ENCODE measurements at regions not wholly inside any gene's neighbourhood (a gene's known extent, or its start where the extent isn't known, plus 50 kb on each side); places are given as distances from the start of the nearest gene placed in this dataset.
A peak's percentile ranks its signal among the peaks of the same experiment; 100 is the strongest.
"Not testable (repeated sequence)": the region's sequence is repeated elsewhere in the genome, so short reads cannot be mapped to it uniquely, and the experiment has no call there.

- H3K36me3 ChIP-seq (ENCODE audit: control insufficient read depth in 4 of 4, insufficient read depth in 4 of 4, low read length in 3 of 4); H3K9me3 ChIP-seq (ENCODE audit: control extremely low read depth in 1 of 5, control insufficient read depth in 4 of 5, insufficient read depth in 2 of 5, low read depth in 1 of 5, low read length in 4 of 5); DNase-seq; H3K27ac ChIP-seq (ENCODE audit: insufficient read depth in 1 of 2, low read depth in 1 of 2, low read length in 2 of 2, poor library complexity in 1 of 2, severe bottlenecking in 2 of 2); H3K4me3 ChIP-seq (ENCODE audit: control insufficient read depth in 1 of 7, extremely low read depth in 1 of 7, insufficient read depth in 4 of 7, low read depth in 2 of 7, low read length in 6 of 7); CTCF ChIA-PET; POLR2A ChIA-PET; H3K4me1 ChIP-seq (ENCODE audit: control extremely low read depth in 1 of 4, control insufficient read depth in 4 of 4, insufficient read depth in 4 of 4, low read length in 3 of 4); H3K27me3 ChIP-seq (replicated peaks in 2 of 5; ENCODE audit: control insufficient read depth in 4 of 5, insufficient read depth in 5 of 5, low read length in 4 of 5): not testable (repeated sequence)
- WGBS (ENCODE audit: insufficient coverage) = 100% methylated on average over 1 of the region's 6 CpGs
Observed at GRCh38 chr1:55296247-55296646, 81.1 kb upstream of the USP24 start.

- Histone ChIP-seq H3K27ac (ENCODE audit: insufficient read depth in 1 of 2, low read depth in 1 of 2, low read length in 2 of 2, poor library complexity in 1 of 2, severe bottlenecking in 2 of 2) (no peak overlapping the region), H3K4me1 (ENCODE audit: control extremely low read depth in 1 of 4, control insufficient read depth in 4 of 4, insufficient read depth in 4 of 4, low read length in 3 of 4) (peaks cover 0 to 11% (median 5%) of the 10 kb centered on the region in 4 experiments), H3K9me3 (ENCODE audit: control extremely low read depth in 1 of 5, control insufficient read depth in 4 of 5, insufficient read depth in 2 of 5, low read depth in 1 of 5, low read length in 4 of 5) (no peaks in the 10 kb centered on the region), H3K4me3 (ENCODE audit: control insufficient read depth in 1 of 7, extremely low read depth in 1 of 7, insufficient read depth in 4 of 7, low read depth in 2 of 7, low read length in 6 of 7) (no peak overlapping the region), H3K27me3 (replicated peaks in 2 of 5; ENCODE audit: control insufficient read depth in 4 of 5, insufficient read depth in 5 of 5, low read length in 4 of 5) (no peaks in the 10 kb centered on the region), H3K36me3 (ENCODE audit: control insufficient read depth in 4 of 4, insufficient read depth in 4 of 4, low read length in 3 of 4) (no peaks in the 10 kb centered on the region)
- no peak for DNase-seq
- WGBS (ENCODE audit: insufficient coverage) = 98% methylated on average over 3 of the region's 5 CpGs
- ChIA-PET CTCF (interaction anchor here (1.0 kb wide), 1 partner anchor 1419 kb away, joined by 3 read pairs; no protein-coding TSS in a partner anchor), POLR2A (no interaction called here)
Observed at GRCh38 chr1:55289614-55290013, 74.5 kb upstream of the USP24 start.

- H3K9me3 ChIP-seq (ENCODE audit: control extremely low read depth in 1 of 5, control insufficient read depth in 4 of 5, insufficient read depth in 2 of 5, low read depth in 1 of 5, low read length in 4 of 5) = no peaks in the 10 kb centered on the region
- DNase-seq = no peak
- no peaks in the 10 kb centered on the region for H3K27me3 ChIP-seq (replicated peaks in 2 of 5; ENCODE audit: control insufficient read depth in 4 of 5, insufficient read depth in 5 of 5, low read length in 4 of 5)
- 97% methylated on average over 7 of the region's 7 CpGs for WGBS (ENCODE audit: insufficient coverage)
- no peak overlapping the region for H3K27ac ChIP-seq (ENCODE audit: insufficient read depth in 1 of 2, low read depth in 1 of 2, low read length in 2 of 2, poor library complexity in 1 of 2, severe bottlenecking in 2 of 2)
- peaks cover 0 to 11% (median 5%) of the 10 kb centered on the region in 4 experiments for H3K4me1 ChIP-seq (ENCODE audit: control extremely low read depth in 1 of 4, control insufficient read depth in 4 of 4, insufficient read depth in 4 of 4, low read length in 3 of 4)
- ChIA-PET POLR2A (no interaction called here), CTCF (interaction anchor here (1.3 kb wide), 1 partner anchor 135 kb away, joined by 3 read pairs; no protein-coding TSS in a partner anchor)
- no peaks in the 10 kb centered on the region for H3K36me3 ChIP-seq (ENCODE audit: control insufficient read depth in 4 of 4, insufficient read depth in 4 of 4, low read length in 3 of 4)
- no peak overlapping the region for H3K4me3 ChIP-seq (ENCODE audit: control insufficient read depth in 1 of 7, extremely low read depth in 1 of 7, insufficient read depth in 4 of 7, low read depth in 2 of 7, low read length in 6 of 7)
Observed at GRCh38 chr1:55289042-55289441, 73.9 kb upstream of the USP24 start.

GRCh38 chr1:55288245-55288644 lies 73.1 kb upstream of the USP24 start:
- Histone ChIP-seq H3K27ac (ENCODE audit: insufficient read depth in 1 of 2, low read depth in 1 of 2, low read length in 2 of 2, poor library complexity in 1 of 2, severe bottlenecking in 2 of 2) (no peak overlapping the region), H3K9me3 (ENCODE audit: control extremely low read depth in 1 of 5, control insufficient read depth in 4 of 5, insufficient read depth in 2 of 5, low read depth in 1 of 5, low read length in 4 of 5) (no peaks in the 10 kb centered on the region), H3K36me3 (ENCODE audit: control insufficient read depth in 4 of 4, insufficient read depth in 4 of 4, low read length in 3 of 4) (no peaks in the 10 kb centered on the region), H3K4me3 (ENCODE audit: control insufficient read depth in 1 of 7, extremely low read depth in 1 of 7, insufficient read depth in 4 of 7, low read depth in 2 of 7, low read length in 6 of 7) (no peak overlapping the region), H3K27me3 (replicated peaks in 2 of 5; ENCODE audit: control insufficient read depth in 4 of 5, insufficient read depth in 5 of 5, low read length in 4 of 5) (no peaks in the 10 kb centered on the region), H3K4me1 (ENCODE audit: control extremely low read depth in 1 of 4, control insufficient read depth in 4 of 4, insufficient read depth in 4 of 4, low read length in 3 of 4) (peaks cover 0 to 11% (median 5%) of the 10 kb centered on the region in 4 experiments)
- CTCF ChIA-PET = interaction anchor here (1.3 to 2.2 kb wide), 2 partner anchors 134 to 1293 kb away, joined by 3 to 7 read pairs; no protein-coding TSS in a partner anchor
- 94% methylated on average over 10 of the region's 13 CpGs for WGBS (ENCODE audit: insufficient coverage)
- POLR2A ChIA-PET = interaction anchor here (0.5 kb wide), 1 partner anchor 1297 kb away, joined by 3 read pairs; no protein-coding TSS in a partner anchor
- DNase-seq = no peak

- Histone ChIP-seq H3K27ac (ENCODE audit: insufficient read depth in 1 of 2, low read depth in 1 of 2, low read length in 2 of 2, poor library complexity in 1 of 2, severe bottlenecking in 2 of 2) (no peak overlapping the region), H3K27me3 (replicated peaks in 2 of 5; ENCODE audit: control insufficient read depth in 4 of 5, insufficient read depth in 5 of 5, low read length in 4 of 5) (no peaks in the 10 kb centered on the region), H3K36me3 (ENCODE audit: control insufficient read depth in 4 of 4, insufficient read depth in 4 of 4, low read length in 3 of 4) (no peaks in the 10 kb centered on the region), H3K4me3 (ENCODE audit: control insufficient read depth in 1 of 7, extremely low read depth in 1 of 7, insufficient read depth in 4 of 7, low read depth in 2 of 7, low read length in 6 of 7) (no peak overlapping the region), H3K9me3 (ENCODE audit: control extremely low read depth in 1 of 5, control insufficient read depth in 4 of 5, insufficient read depth in 2 of 5, low read depth in 1 of 5, low read length in 4 of 5) (no peaks in the 10 kb centered on the region), H3K4me1 (ENCODE audit: control extremely low read depth in 1 of 4, control insufficient read depth in 4 of 4, insufficient read depth in 4 of 4, low read length in 3 of 4) (peaks cover 0 to 11% (median 5%) of the 10 kb centered on the region in 4 experiments)
- over 99% methylated on average over 9 of the region's 9 CpGs for WGBS (ENCODE audit: insufficient coverage)
- ChIA-PET CTCF (interaction anchor here (1.3 to 5.1 kb wide), 3 partner anchors 134 to 1297 kb away, joined by 3 to 53 read pairs (median 7); no protein-coding TSS in a partner anchor), POLR2A (interaction anchor here (0.5 kb wide), 1 partner anchor 1297 kb away, joined by 3 read pairs; no protein-coding TSS in a partner anchor)
- DNase-seq = no peak
Observed at GRCh38 chr1:55287723-55288122, 72.6 kb upstream of the USP24 start.

- Histone ChIP-seq H3K27me3 (replicated peaks in 2 of 5; ENCODE audit: control insufficient read depth in 4 of 5, insufficient read depth in 5 of 5, low read length in 4 of 5) (peaks cover 0 to 2% (median 0%) of the 10 kb centered on the region in 5 experiments), H3K4me1 (ENCODE audit: control extremely low read depth in 1 of 4, control insufficient read depth in 4 of 4, insufficient read depth in 4 of 4, low read length in 3 of 4) (peaks cover 0 to 11% (median 5%) of the 10 kb centered on the region in 4 experiments), H3K27ac (ENCODE audit: insufficient read depth in 1 of 2, low read depth in 1 of 2, low read length in 2 of 2, poor library complexity in 1 of 2, severe bottlenecking in 2 of 2) (no peak overlapping the region), H3K9me3 (ENCODE audit: control extremely low read depth in 1 of 5, control insufficient read depth in 4 of 5, insufficient read depth in 2 of 5, low read depth in 1 of 5, low read length in 4 of 5) (no peaks in the 10 kb centered on the region), H3K36me3 (ENCODE audit: control insufficient read depth in 4 of 4, insufficient read depth in 4 of 4, low read length in 3 of 4) (no peaks in the 10 kb centered on the region), H3K4me3 (ENCODE audit: control insufficient read depth in 1 of 7, extremely low read depth in 1 of 7, insufficient read depth in 4 of 7, low read depth in 2 of 7, low read length in 6 of 7) (no peak overlapping the region)
- 57% methylated on average over 4 of the region's 5 CpGs for WGBS (ENCODE audit: insufficient coverage)
- ChIA-PET CTCF (interaction anchor here (1.6 to 5.1 kb wide), 3 partner anchors 41 to 1298 kb away, joined by 4 to 53 read pairs (median 7); no protein-coding TSS in a partner anchor), POLR2A (no interaction called here)
- DNase-seq = peak in 2 of 3 donors; percentile 69 to 73
Observed at GRCh38 chr1:55286856-55287602, 71.9 kb upstream of the USP24 start.

GRCh38 chr1:55285834-55286233 lies 70.7 kb upstream of the USP24 start:
- peaks cover 0 to 11% (median 5%) of the 10 kb centered on the region in 4 experiments for H3K4me1 ChIP-seq (ENCODE audit: control extremely low read depth in 1 of 4, control insufficient read depth in 4 of 4, insufficient read depth in 4 of 4, low read length in 3 of 4)
- H3K9me3 ChIP-seq (ENCODE audit: control extremely low read depth in 1 of 5, control insufficient read depth in 4 of 5, insufficient read depth in 2 of 5, low read depth in 1 of 5, low read length in 4 of 5) = no peaks in the 10 kb centered on the region
- POLR2A ChIA-PET = no interaction called here
- H3K27ac ChIP-seq (ENCODE audit: insufficient read depth in 1 of 2, low read depth in 1 of 2, low read length in 2 of 2, poor library complexity in 1 of 2, severe bottlenecking in 2 of 2) = no peak overlapping the region
- peaks cover 0 to 3% (median 0%) of the 10 kb centered on the region in 5 experiments for H3K27me3 ChIP-seq (replicated peaks in 2 of 5; ENCODE audit: control insufficient read depth in 4 of 5, insufficient read depth in 5 of 5, low read length in 4 of 5)
- H3K4me3 ChIP-seq (ENCODE audit: control insufficient read depth in 1 of 7, extremely low read depth in 1 of 7, insufficient read depth in 4 of 7, low read depth in 2 of 7, low read length in 6 of 7) = no peak overlapping the region
- H3K36me3 ChIP-seq (ENCODE audit: control insufficient read depth in 4 of 4, insufficient read depth in 4 of 4, low read length in 3 of 4) = no peaks in the 10 kb centered on the region
- WGBS (ENCODE audit: insufficient coverage) = no CpG with 5 or more reads among the region's 2 CpGs
- DNase-seq = no peak
- CTCF ChIA-PET = interaction anchor here (1.2 to 5.1 kb wide), 5 partner anchors 40 to 1426 kb away, joined by 4 to 53 read pairs (median 4); no protein-coding TSS in a partner anchor

Measured in common myeloid progenitor, CD34-positive (primary cell).